ENCODE measurements at regions not wholly inside any gene's neighbourhood (a gene's known extent, or its start where the extent isn't known, plus 50 kb on each side); places are given as distances from the start of the nearest gene placed in this dataset.

DNA sequence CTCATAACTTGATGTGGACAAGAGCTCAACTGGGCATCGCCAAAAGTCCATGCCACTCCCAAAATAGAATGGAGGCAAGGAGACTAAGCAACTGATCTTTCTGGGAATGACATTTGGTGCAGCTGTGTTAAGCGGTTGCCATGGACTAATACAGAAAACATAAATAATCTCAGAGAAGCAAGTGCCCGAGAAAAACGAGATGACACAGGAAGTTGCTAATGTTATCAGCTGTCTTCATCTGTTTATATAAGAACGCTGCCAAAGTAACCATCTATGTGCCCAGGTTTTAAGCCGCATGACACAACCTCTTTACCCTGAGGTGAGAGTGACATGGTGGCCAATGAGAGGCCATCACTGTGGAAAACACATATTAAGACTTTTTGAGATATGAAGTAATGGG, 54.9 kb upstream of the SACS start:
- DNase-seq, result peak; percentile 92 to 96

DNA sequence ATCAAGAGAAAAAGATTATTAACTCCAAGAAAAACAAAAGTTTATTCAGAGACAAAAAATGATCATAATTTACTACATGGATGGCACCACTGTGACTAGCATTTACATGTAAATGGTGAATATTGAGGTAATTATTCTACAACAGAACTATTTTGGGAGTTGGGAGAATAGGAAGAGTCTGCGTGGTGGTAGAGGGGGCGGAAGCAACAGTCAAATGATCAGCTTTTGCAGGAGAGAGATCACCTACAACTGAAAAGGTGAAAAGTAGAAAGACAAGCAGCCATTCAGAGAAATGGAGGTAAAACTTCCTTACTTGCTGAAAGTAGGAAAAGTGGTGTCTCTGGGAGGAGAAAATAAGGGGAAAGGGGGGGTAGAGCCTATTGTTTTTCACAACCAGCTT, 62.8 kb upstream of the SACS start:
- DNase-seq, result no peak

DNA sequence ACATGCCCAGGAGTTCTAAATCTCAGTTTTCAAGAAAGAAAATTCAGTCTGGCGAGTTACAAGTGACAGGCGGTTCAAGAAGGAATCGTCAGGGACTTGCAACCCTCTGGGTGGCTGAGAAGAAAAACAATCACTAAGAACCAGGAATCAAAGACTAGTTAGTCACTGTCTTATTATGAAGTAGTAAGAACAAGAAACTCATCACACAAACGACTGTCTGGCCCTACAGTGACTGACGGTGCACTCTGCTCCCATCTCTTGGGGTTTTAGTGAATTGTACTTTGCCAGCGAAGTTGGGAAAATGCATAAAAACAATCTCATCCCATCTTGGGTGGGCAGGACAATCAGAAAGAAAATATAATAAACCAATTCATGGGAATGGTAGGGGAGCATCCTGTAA, 63.7 kb upstream of the SACS start:
- no peak for DNase-seq

DNA sequence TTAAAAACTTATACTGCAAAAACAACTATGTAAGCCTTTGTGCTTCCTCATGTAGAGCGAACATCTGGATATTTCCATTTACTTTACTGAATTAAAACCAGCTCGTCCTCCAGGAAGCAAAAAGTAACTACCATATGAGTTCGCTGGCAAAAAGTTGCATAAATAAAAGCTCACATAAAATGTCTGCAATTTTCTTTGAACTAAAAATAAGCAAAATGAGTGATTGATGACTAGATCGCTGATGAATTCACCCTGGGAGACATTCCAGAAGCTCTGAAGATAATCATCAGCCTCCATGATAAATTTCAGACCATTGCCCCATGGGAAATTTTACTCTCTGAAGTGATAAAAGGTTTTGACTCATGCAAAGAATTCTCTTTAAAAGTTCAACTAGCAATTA, 67.3 kb upstream of the SACS start:
- no peak for DNase-seq

DNA sequence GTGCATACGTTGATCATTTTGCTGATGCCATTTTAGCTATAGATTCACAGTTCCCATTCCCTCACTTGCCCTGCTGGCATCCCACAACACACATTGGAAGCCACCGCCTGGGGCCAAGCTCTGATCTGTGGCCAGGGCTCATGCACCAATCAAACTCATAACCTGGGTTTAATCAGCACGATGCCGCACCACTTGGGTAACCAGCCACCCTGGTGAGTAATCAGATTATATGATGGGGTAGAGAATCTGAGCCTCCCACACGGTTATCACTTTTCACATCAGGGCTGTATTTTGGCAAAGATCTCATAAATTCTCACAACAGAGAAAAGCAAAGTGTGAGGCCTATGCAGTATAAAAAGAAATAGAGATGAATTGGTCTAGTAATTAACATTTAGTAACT, 66.0 kb upstream of the TNFRSF19 start:
- no peak for DNase-seq

DNA sequence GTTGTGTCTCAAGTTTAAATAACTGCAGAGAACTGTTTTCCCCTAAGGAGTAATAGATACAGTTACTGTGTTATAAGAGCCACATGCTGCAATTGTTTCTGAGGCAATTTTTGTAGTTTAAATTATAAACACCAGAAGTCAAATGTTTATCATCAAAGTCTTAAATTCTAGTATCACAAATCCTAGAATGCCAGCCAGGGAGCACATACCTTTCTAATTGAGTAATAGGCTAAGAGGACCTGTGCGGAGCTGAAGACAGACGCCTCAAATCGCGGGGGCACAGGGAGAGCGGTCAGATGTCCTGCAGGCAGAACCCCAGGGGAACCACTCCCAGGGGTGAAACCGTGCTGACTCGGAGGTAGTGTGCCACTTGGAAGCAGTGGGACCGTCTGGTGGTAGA, 65.2 kb upstream of the TNFRSF19 start:
- no peak for DNase-seq

DNA sequence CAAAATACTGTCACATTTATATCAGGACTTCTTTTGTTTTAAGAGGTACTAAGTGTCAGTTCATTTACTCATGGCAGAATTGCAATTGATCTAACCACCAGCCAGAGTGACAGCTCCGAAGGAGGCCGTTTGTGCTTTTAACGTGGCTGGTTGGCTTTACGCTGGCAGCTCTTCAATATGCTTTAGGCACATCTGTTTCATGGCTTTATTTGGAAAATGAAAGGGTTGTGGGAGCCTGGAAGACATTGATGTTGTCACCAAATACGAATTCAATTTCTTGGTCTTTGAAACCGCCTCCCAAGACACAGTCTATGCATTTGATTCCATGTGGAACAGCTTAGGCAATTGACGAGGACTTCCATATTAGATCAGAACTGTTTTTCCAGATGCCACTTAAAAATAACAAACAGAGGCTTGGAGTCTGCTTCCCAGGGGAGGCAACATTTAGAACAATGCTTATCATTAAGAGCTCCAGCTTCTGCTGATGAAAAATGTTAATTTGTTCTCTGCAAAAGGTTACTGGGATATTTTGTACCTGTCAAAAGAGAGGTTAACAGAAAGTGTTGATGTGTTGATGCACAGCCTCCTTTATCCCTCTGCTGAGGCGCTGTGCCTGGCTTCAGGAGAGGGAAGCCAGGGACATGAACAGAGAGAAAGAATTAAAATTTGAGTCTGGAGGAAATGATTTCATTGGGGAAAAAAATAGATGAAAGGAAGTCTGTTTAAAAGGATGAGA, 64.0 kb upstream of the TNFRSF19 start:
- no peak for DNase-seq

DNA sequence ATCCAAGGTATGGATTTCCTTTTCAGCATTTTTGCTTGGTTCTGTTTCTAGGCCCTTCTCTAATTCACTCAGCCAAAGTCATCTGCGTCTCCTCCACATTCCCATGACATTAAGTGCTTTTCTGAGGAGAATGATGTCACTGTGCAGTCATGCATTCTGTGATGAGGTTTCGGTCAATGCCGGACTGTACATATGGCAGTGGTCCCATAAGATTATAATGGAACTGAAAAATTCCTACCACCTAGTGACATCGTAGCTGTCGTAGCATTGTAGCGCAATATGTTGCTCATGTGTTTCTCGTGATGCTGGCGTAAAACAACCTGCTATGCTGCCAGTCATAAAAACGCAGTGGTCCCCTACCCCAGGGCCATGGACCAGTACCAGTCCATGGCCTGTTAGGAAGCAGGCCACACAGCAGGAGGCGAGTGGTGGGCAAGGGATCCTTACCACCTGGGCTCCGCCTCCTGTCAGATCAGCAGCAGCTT, 63.4 kb upstream of the TNFRSF19 start:
- no peak for DNase-seq

DNA sequence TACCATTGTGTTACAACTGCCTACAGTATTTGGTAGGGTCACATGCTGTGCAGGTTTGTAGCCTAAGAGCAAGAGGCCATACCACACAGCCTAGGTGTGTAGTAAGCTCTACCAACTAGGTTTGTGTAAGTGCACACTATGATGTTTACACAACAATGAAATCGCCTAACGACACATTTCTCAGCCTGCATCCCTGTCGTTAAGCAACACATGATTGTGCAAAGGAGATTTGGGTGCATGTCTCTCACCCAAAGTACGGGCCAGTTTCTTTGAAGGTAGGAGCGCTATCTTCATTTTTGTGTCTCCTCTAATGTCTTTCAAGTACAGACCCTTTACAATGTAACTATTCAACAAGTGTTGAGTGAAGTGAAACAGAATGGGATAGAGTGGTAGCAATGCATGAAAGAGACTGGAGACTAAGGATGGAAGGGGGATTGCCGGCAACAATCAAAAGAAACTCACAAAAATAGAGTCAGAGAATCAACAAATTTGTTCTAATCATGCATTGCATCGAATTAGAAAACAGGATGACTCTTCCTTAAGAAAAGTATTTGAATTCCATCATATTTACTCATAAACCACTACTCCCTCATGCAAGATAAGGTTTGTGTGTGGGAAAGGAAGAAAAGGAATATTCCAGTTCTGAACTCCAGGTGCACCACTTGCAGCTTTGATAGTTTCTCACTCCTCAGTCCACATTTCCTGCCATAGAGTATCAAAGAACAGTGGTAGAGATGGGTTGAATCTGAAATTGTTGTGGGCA, 60.2 kb upstream of the TNFRSF19 start:
- no peak for DNase-seq

DNA sequence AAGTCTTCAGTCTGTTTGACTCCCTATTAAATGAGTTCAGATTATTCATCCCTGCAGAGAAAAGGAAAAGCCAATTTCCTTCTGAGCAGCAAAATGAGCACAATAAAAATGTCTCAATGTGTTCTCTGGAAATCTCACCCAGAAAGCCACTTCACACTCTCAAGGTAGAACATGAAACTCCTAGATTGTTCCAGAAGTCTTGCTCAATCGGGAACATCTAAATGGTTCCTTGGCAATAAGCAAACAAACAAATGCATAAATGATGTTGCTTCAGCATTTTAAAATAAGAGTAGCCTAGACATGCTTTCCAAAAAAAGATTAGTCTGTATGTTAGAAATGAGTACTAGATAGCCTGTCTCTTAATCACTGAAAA, 59.7 kb upstream of the TNFRSF19 start:
- no peak for DNase-seq

DNA sequence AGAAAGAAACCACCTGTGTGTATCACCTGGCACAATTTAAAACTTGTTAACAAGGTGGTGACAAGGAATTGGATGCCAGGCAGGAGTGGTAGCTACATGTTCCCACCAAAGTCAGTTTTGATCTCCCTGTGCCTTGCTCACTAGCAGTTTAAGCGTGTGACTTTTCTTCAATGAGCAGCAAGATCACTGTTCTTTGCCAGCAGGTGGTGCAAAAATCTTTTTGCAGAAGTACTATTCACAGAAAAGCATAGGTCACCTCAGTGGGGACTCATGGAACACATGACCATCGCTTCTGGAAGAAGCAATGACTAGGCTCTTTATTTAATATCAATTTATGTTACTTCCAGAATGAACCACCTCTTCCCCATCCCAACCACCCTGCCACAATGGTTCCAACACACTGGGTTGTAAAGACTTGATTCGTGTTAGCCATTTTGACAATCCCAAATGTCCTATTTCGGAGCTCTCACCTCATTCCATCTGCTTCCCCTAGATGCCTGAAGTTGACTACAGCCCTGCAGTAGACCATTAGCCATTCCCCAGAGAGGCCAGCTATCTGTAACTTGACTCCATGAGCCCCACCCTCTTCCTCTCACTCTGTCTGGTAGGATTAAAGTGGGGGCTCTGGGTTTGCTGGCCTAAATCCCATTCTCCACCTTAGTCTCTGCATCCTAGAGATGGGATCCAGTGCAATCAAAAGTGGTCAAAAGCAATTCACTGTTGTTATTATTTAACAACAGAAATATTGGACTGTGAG, 59.1 kb upstream of the TNFRSF19 start:
- peak in 1 of 2 experiments; percentile 7 for DNase-seq

DNA sequence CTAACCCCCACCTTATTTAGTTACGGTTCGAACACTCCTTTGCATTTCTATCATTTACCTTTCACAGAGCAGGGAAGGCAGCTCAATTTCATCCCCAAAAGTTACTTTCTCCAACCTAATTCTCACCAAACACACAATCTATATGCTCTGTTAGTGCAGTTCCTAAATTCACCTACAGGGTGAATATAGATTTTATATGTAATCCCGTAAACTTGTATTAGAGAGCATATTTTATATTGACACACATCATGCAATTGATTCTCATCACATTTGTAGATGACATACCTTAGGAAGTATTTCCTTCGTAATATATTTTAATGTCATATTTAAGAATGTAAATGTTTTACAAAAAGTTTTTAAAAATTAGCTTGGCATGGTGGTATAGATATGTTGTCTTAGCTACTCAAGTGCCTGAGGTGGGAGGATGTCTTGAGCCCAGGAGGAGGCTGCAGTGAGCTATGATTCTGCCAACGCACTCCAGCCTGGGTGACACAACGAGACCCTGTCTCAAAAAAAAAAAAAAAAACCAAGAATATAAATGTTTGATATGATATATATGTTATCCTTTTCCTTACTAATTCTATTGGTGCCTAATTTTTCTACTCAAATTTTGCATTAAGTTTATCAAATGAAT, 57.3 kb upstream of the TNFRSF19 start:
- no peak for DNase-seq

DNA sequence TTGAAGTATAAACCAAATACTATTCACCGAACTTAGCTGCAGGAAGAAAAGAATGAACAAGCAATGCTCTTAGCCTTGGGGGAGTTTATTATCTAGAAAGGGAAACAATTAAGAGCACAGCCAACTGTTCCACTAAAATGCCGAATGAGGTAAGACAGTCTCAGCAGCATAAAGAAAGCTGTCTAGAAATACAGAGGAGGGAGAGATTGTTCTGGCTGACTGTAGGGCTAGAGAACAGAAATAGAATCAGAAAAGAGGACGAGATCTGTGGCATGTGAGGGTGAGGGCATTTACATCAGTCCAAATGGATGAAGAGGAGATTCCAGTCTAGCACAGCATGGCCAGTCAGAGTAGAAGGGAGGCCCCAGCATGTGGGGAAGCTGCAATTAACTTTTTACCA, 56.8 kb upstream of the TNFRSF19 start:
- no peak for DNase-seq

DNA sequence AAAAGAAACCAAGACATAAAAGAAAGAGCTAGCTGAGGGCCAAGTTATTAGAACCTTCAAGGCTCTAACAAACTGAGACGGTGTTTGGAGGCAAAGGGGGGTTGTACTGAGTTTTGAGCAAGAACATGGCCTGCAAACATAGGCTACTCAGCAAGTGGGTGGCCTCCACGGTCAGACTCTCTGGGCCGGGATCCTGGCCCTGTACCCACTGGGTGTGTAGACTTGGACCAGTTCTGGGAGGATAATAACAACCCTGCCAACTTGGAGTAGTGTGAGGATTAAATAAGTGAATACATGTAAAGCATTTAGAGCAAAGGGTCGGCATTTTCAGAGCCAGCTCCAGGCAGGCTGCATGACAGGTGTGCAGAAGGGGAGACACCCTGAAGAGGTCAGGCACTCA, 56.1 kb upstream of the TNFRSF19 start:
- DNase-seq, result no peak

DNA sequence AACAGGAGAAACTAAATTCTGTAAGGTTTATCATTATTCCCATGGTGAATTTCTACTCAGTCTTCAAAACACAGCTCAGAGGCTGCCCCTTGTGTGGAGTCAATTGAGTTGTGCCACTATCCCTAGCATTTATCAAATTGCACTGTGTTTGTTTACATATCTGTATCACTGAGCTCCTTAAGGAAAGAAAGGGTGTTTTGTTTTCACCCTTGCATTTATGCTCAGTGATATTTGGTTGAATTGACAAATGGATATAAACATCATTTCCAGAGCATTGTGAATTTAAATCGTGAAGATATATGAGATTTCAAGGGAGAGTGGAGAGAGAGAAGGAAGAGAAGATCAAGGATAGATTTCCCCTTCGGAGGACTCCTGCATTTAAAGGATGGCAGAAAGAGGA, 55.1 kb upstream of the TNFRSF19 start:
- no peak for DNase-seq

DNA sequence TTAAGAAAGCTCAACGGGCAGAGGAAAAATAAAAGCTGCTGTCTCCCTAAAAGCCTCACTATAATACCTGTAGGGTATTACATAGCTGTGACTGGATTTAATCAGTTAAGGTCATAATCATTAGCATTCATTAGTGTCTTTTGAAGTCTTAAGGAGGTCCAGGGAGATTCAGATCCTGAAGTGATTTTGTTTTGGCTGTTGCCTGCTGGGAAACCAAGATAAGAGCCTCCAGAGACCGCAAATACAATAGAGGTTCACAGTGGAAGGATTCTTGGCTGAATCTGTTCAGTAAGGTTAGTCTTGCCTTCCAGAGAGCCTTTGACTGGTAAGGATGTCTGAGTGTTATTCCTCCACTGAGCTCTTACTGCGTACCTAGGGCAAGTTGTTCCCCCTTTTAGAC, 54.0 kb upstream of the TNFRSF19 start:
- no peak for DNase-seq

DNA sequence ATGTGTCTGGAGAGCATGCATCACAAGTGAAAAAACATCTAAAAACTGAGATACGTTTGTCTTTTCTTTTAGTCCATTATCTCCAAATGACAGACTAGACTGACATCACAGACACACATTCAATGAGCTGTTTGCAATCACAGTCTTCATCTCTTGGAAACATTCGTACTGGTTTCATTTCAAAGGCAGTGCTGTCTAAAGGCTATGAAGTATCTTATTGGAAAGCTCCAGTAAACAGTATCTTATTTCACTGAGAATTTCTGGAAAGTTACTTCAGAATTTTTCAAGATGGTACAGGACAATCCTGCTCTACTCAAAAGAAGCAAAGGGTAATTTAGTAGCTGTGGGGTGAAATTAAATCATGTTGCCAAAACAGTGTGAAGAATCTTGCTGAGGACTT, 53.5 kb upstream of the TNFRSF19 start:
- DNase-seq, result no peak

DNA sequence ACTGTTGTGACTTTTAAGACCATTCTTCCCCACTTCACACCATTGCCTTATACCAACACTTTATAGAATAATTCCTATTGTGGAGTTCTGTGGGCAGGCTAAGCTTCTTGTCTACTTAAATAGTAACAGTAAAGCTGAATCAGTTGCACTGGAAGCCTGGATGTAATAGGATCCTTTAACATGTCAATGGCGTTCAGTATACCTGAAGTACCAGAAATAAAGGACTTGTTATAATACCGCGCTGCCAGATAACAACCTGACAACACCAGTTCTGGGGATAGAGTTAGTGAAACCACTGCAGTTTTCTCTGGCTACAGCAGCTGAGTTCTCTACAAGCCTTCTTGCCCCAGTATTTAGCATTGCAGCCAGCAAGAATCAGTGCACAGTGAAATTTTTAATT, 52.0 kb upstream of the TNFRSF19 start:
- no peak for DNase-seq

All from SHP77 (cell line).